ENCODE measurements at regions not wholly inside any gene's neighbourhood (a gene's known extent, or its start where the extent isn't known, plus 50 kb on each side); places are given as distances from the start of the nearest gene placed in this dataset.

GRCh38 chr3:59600631-59601030 lies 550.8 kb upstream of the CFAP20DC start:
- Histone ChIP-seq H3K4me3 (ENCODE audit: severe bottlenecking) (no peak overlapping the region), H3K27ac (ENCODE audit: poor library complexity, severe bottlenecking) (no peak overlapping the region), H3K9me3 (ENCODE audit: severe bottlenecking) (no peaks in the 10 kb centered on the region), H3K4me1 (ENCODE audit: insufficient read depth, poor library complexity, severe bottlenecking) (no peaks in the 10 kb centered on the region), H3K36me3 (ENCODE audit: low read depth) (no peaks in the 10 kb centered on the region), H3K27me3 (ENCODE audit: insufficient read depth, poor library complexity, severe bottlenecking) (no peaks in the 10 kb centered on the region)
- ATAC-seq (ENCODE audit: low read depth) (no peak), DNase-seq (ENCODE audit: low spot score) (no peak)
- TF ChIP-seq CTCF (IDR thresholded peaks at IDR 0.05; ENCODE audit: poor library complexity, severe bottlenecking): no peak

- Histone ChIP-seq H3K27ac (ENCODE audit: poor library complexity, severe bottlenecking) (no peak overlapping the region), H3K4me3 (ENCODE audit: severe bottlenecking) (no peak overlapping the region), H3K36me3 (ENCODE audit: low read depth) (no peaks in the 10 kb centered on the region), H3K9me3 (ENCODE audit: severe bottlenecking) (no peaks in the 10 kb centered on the region), H3K27me3 (ENCODE audit: insufficient read depth, poor library complexity, severe bottlenecking) (no peaks in the 10 kb centered on the region), H3K4me1 (ENCODE audit: insufficient read depth, poor library complexity, severe bottlenecking) (no peaks in the 10 kb centered on the region)
- ATAC-seq (ENCODE audit: low read depth): no peak
- TF ChIP-seq CTCF (IDR thresholded peaks at IDR 0.05; ENCODE audit: poor library complexity, severe bottlenecking): no peak
- no peak for DNase-seq (ENCODE audit: low spot score)
These were observed 546.9 kb upstream of the CFAP20DC start for GRCh38 chr3:59596741-59597140.

- H3K36me3 ChIP-seq (ENCODE audit: low read depth): no peaks in the 10 kb centered on the region
- no peak for DNase-seq (ENCODE audit: low spot score)
- H3K27me3 ChIP-seq (ENCODE audit: insufficient read depth, poor library complexity, severe bottlenecking): no peaks in the 10 kb centered on the region
- no peak for ATAC-seq (ENCODE audit: low read depth)
- TF ChIP-seq CTCF (IDR thresholded peaks at IDR 0.05; ENCODE audit: poor library complexity, severe bottlenecking): no peak
- no peak overlapping the region for H3K27ac ChIP-seq (ENCODE audit: poor library complexity, severe bottlenecking)
- H3K4me1 ChIP-seq (ENCODE audit: insufficient read depth, poor library complexity, severe bottlenecking): no peaks in the 10 kb centered on the region
- H3K4me3 ChIP-seq (ENCODE audit: severe bottlenecking): no peak overlapping the region
- no peaks in the 10 kb centered on the region for H3K9me3 ChIP-seq (ENCODE audit: severe bottlenecking)
These were observed 546.0 kb upstream of the CFAP20DC start for GRCh38 chr3:59595830-59596229.

- no peak for TF ChIP-seq CTCF (IDR thresholded peaks at IDR 0.05; ENCODE audit: poor library complexity, severe bottlenecking)
- Histone ChIP-seq H3K27ac (ENCODE audit: poor library complexity, severe bottlenecking) (no peak overlapping the region), H3K9me3 (ENCODE audit: severe bottlenecking) (no peaks in the 10 kb centered on the region), H3K36me3 (ENCODE audit: low read depth) (no peaks in the 10 kb centered on the region), H3K27me3 (ENCODE audit: insufficient read depth, poor library complexity, severe bottlenecking) (no peaks in the 10 kb centered on the region), H3K4me1 (ENCODE audit: insufficient read depth, poor library complexity, severe bottlenecking) (no peaks in the 10 kb centered on the region), H3K4me3 (ENCODE audit: severe bottlenecking) (no peak overlapping the region)
- DNase-seq (ENCODE audit: low spot score) (no peak), ATAC-seq (ENCODE audit: low read depth) (no peak)
These were observed 543.6 kb upstream of the CFAP20DC start for GRCh38 chr3:59593380-59593779.

- no peaks in the 10 kb centered on the region for H3K9me3 ChIP-seq (ENCODE audit: severe bottlenecking)
- DNase-seq (ENCODE audit: low spot score) (no peak), ATAC-seq (ENCODE audit: low read depth) (peak; percentile 56; the same call in 1 of the 3 replicates)
- no peak overlapping the region for H3K27ac ChIP-seq (ENCODE audit: poor library complexity, severe bottlenecking)
- no peak overlapping the region for H3K4me3 ChIP-seq (ENCODE audit: severe bottlenecking)
- peaks cover 9% of the 10 kb centered on the region for H3K4me1 ChIP-seq (ENCODE audit: insufficient read depth, poor library complexity, severe bottlenecking)
- H3K27me3 ChIP-seq (ENCODE audit: insufficient read depth, poor library complexity, severe bottlenecking): no peaks in the 10 kb centered on the region
- TF ChIP-seq CTCF (IDR thresholded peaks at IDR 0.05; ENCODE audit: poor library complexity, severe bottlenecking): no peak
- H3K36me3 ChIP-seq (ENCODE audit: low read depth): no peaks in the 10 kb centered on the region
These were observed 531.2 kb upstream of the CFAP20DC start for GRCh38 chr3:59580996-59581395.

Measured in RWPE2 (cell line).